SK-N-SH (cell line): ENCODE measurements at regions not wholly inside any gene's neighbourhood (a gene's known extent, or its start where the extent isn't known, plus 50 kb on each side); places are given as distances from the start of the nearest gene placed in this dataset.

Source experiments
- CTCF ChIA-PET: fragments of 300-600, 350-600 bp; formaldehyde crosslinking; extraction: SDS; loops from one replicate; lab custom pipeline; 2021; lab: Yijun Ruan, JAX
- POLR2A ChIA-PET: fragments of 350-600 bp; sonication (Branson Sonifier 250); formaldehyde crosslinking; extraction: SDS; loops from one replicate; lab custom pipeline; 2020; ENCODE audit warnings: antibody characterized with exemption, inconsistent platforms; lab: Yijun Ruan, JAX
- DNase-seq: peaks from one replicate; pipeline ENCODE4 v3.0.0; 2012
- H2AFZ ChIP-seq: fragments of 200-600 bp; sonication (generic); 2 replicates; pipeline ENCODE4 v1.8.1; 2016; ENCODE audit warnings: antibody characterized with exemption, mild to moderate bottlenecking, low read depth
- H3F3A ChIP-seq: fragments of 200-600 bp; sonication (generic); replicated peaks from 2 replicates; pipeline ENCODE3; 2016; ENCODE audit warnings: antibody characterized with exemption, mild to moderate bottlenecking; ENCODE audit not compliant: insufficient read depth
- H3K27ac ChIP-seq, 2 experiments: fragments of 200-500 bp in 1 of 2; fragments of 200-600 bp in 1 of 2; sonication (Bioruptor generic) in 1 of 2; sonication (generic), shearing (Covaris generic) in 1 of 2; 2 replicates each; pipeline versions ENCODE4 v1.5.1 to v1.6.1; 2014 to 2016; ENCODE audit warnings: low read depth in 2 of 2, inconsistent platforms in 1 of 2, low read length in 1 of 2, mild to moderate bottlenecking in 1 of 2, mixed read lengths in 1 of 2
- H3K27me3 ChIP-seq: fragments of 200-600 bp; sonication (generic), shearing (Covaris generic); 2 replicates; pipeline ENCODE4 v1.6.1; 2016; ENCODE audit warnings: mixed run types; ENCODE audit not compliant: insufficient read depth
- H3K36me3 ChIP-seq, 2 experiments: fragments of 200-500 bp in 1 of 2; fragments of 200-600 bp in 1 of 2; sonication (Bioruptor generic) in 1 of 2; sonication (generic) in 1 of 2; replicated peaks in 1 of 2; 2 replicates each; pipeline versions ENCODE3 to v1.5.1; 2014 to 2016; ENCODE audit warnings: low read length in 1 of 2, mild to moderate bottlenecking in 1 of 2; ENCODE audit not compliant: insufficient read depth in 2 of 2, control insufficient read depth in 1 of 2
- H3K4me1 ChIP-seq, 2 experiments: fragments of 200-500 bp in 1 of 2; fragments of 200-600 bp in 1 of 2; sonication (Bioruptor generic) in 1 of 2; sonication (generic), shearing (Covaris generic) in 1 of 2; 2 replicates each; pipeline versions ENCODE4 v1.5.1 to v1.6.1; 2014 to 2016; ENCODE audit warnings: low read depth in 1 of 2, low read length in 1 of 2, mixed run types in 1 of 2; ENCODE audit not compliant: insufficient read depth in 2 of 2, control insufficient read depth in 1 of 2
- H3K4me2 ChIP-seq: fragments of 200-600 bp; sonication (generic), shearing (Covaris generic); 2 replicates; pipeline ENCODE4 v1.6.1; 2017; ENCODE audit warnings: mixed run types
- H3K4me3 ChIP-seq, 2 experiments: fragments of 200-500 bp in 1 of 2; fragments of 200-600 bp in 1 of 2; sonication (Bioruptor generic) in 1 of 2; sonication (generic), shearing (Covaris generic) in 1 of 2; 2 replicates each; pipeline versions ENCODE4 v1.5.1 to v1.8.1; 2014 to 2016; ENCODE audit warnings: low read depth in 2 of 2, inconsistent platforms in 1 of 2, low read length in 1 of 2, mild to moderate bottlenecking in 1 of 2, mixed read lengths in 1 of 2, moderate library complexity in 1 of 2
- H3K79me2 ChIP-seq: fragments of 200-600 bp; sonication (generic); 2 replicates; pipeline ENCODE4 v1.8.1; 2017; ENCODE audit warnings: mild to moderate bottlenecking; ENCODE audit not compliant: insufficient read depth
- H3K9ac ChIP-seq: fragments of 200-600 bp; sonication (generic); 2 replicates; pipeline ENCODE4 v1.6.1; 2017; ENCODE audit warnings: mixed run types
- H3K9me2 ChIP-seq: fragments of 200-600 bp; sonication (generic); 2 replicates; pipeline ENCODE4 v1.6.1; 2017; ENCODE audit warnings: mixed run types
- H3K9me3 ChIP-seq: fragments of 200-600 bp; sonication (generic); 2 replicates; pipeline ENCODE4 v1.6.1; 2017; ENCODE audit warnings: mixed run types, mild to moderate bottlenecking, moderate library complexity
- H4K20me1 ChIP-seq: fragments of 200-600 bp; sonication (generic); 2 replicates; pipeline ENCODE4 v1.6.1; 2017; ENCODE audit warnings: mild to moderate bottlenecking, mixed run types; ENCODE audit not compliant: insufficient read depth
- CHD2 ChIP-seq: fragments of 150-350 bp; IDR thresholded peaks from 2 replicates; pipeline ENCODE4 v1.6.1; 2018; ENCODE audit warnings: low read length; ENCODE audit not compliant: partially characterized antibody
- ELF1 ChIP-seq: IDR thresholded peaks from 2 replicates; pipeline ENCODE4 v1.4.0; 2012
- EZH2phosphoT487 ChIP-seq: fragments of 200-600 bp; sonication (generic); IDR thresholded peaks from 2 replicates; pipeline ENCODE4 v1.6.1; 2017; ENCODE audit warnings: low read depth, mixed run types, mild to moderate bottlenecking, antibody characterized with exemption, moderate library complexity, borderline replicate concordance
- FOSL2 ChIP-seq: IDR thresholded peaks from 2 replicates; pipeline ENCODE4 v1.4.0; 2012; ENCODE audit warnings: low read depth, mild to moderate bottlenecking, moderate library complexity, borderline replicate concordance
- FOXJ3 ChIP-seq: sonication (generic); formaldehyde crosslinking; IDR thresholded peaks from 2 replicates; pipeline ENCODE4 v1.5.1; 2020; ENCODE audit warnings: mild to moderate bottlenecking, missing genetic modification reagents
- GATA2 ChIP-seq: sonication (generic); formaldehyde crosslinking; IDR thresholded peaks from 2 replicates; pipeline ENCODE4 v1.5.0; 2020; ENCODE audit warnings: mild to moderate bottlenecking, missing genetic modification reagents
- NFIC ChIP-seq: IDR thresholded peaks from 2 replicates; pipeline ENCODE4 v1.4.0; 2012; ENCODE audit warnings: borderline replicate concordance
- NRF1 ChIP-seq: IDR thresholded peaks from 2 replicates; pipeline ENCODE4 v1.6.1; 2012; ENCODE audit warnings: low read depth, mild to moderate bottlenecking, low read length
- RAD21 ChIP-seq: IDR thresholded peaks from 2 replicates; pipeline ENCODE4 v1.6.1; 2012; ENCODE audit warnings: mild to moderate bottlenecking, low read length
- RCOR1 ChIP-seq: fragments of 150-350 bp; IDR thresholded peaks from 2 replicates; pipeline ENCODE4 v1.6.1; 2017; ENCODE audit warnings: antibody characterized with exemption, low read length
- SIN3A ChIP-seq: IDR thresholded peaks from 2 replicates; pipeline ENCODE4 v1.6.1; 2012; ENCODE audit warnings: low read depth, mild to moderate bottlenecking, low read length, moderate library complexity, borderline replicate concordance
- TAF1 ChIP-seq: IDR thresholded peaks from 2 replicates; pipeline ENCODE4 v1.6.1; 2012; ENCODE audit warnings: low read depth, mild to moderate bottlenecking, low read length, moderate library complexity, borderline replicate concordance
- TCF12 ChIP-seq: IDR thresholded peaks from 2 replicates; pipeline ENCODE4 v1.4.0; 2012
- YY1 ChIP-seq: IDR thresholded peaks from 2 replicates; pipeline ENCODE4 v1.4.0; 2012; ENCODE audit warnings: low read depth, mild to moderate bottlenecking
- WGBS: methylation state at CpG from one replicate; pipeline ENCODE4 v1.1.6; 2017; ENCODE audit warnings: low lambda C conversion rate; 5-methylcytosine and 5-hydroxymethylcytosine counted together
- TF ChIP-seq, protein P1 (sequence below): fragments of 200-600 bp; sonication (generic); IDR thresholded peaks from 2 replicates; pipeline ENCODE4 v1.6.1; 2017; ENCODE audit warnings: antibody characterized with exemption, mild to moderate bottlenecking, moderate library complexity
- TF ChIP-seq, protein P2 (sequence below): IDR thresholded peaks from 2 replicates; pipeline ENCODE4 v1.6.1; 2012; ENCODE audit warnings: mild to moderate bottlenecking, low read depth, low read length, moderate library complexity
- TF ChIP-seq, protein P3 (sequence below): IDR thresholded peaks from 2 replicates; pipeline ENCODE4; 2012
- TF ChIP-seq, protein P4 (sequence below): IDR thresholded peaks from 2 replicates; pipeline ENCODE4 v1.4.0; 2012; ENCODE audit warnings: low read depth, borderline replicate concordance

DNA sequence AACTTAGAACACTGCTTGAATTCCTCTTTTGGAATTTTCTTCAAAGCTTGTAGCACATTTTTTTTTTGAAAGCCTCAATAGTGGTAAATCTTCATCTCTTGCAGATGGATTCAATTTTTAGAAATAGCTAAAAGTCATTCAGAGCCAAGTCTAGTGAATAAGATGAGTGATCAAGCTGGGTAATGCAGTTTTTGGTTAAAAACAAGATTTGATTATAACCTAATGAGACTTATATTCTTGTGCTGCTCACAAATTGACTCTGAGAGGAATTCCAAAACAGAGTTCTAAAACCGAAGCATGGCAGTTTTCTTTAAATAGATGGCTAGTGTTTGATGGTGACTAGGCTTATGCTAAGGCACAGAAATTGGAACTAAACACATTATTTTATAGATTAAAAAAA lies 2072.6 kb upstream of the CELF4 start (continued):
- TF ChIP-seq, protein P1, sequence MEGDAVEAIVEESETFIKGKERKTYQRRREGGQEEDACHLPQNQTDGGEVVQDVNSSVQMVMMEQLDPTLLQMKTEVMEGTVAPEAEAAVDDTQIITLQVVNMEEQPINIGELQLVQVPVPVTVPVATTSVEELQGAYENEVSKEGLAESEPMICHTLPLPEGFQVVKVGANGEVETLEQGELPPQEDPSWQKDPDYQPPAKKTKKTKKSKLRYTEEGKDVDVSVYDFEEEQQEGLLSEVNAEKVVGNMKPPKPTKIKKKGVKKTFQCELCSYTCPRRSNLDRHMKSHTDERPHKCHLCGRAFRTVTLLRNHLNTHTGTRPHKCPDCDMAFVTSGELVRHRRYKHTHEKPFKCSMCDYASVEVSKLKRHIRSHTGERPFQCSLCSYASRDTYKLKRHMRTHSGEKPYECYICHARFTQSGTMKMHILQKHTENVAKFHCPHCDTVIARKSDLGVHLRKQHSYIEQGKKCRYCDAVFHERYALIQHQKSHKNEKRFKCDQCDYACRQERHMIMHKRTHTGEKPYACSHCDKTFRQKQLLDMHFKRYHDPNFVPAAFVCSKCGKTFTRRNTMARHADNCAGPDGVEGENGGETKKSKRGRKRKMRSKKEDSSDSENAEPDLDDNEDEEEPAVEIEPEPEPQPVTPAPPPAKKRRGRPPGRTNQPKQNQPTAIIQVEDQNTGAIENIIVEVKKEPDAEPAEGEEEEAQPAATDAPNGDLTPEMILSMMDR, result no peak
- TF ChIP-seq NFIC (no peak), EZH2phosphoT487 (no peak), CHD2 (no peak), TAF1 (no peak), FOSL2 (no peak)
- TF ChIP-seq, protein P2, sequence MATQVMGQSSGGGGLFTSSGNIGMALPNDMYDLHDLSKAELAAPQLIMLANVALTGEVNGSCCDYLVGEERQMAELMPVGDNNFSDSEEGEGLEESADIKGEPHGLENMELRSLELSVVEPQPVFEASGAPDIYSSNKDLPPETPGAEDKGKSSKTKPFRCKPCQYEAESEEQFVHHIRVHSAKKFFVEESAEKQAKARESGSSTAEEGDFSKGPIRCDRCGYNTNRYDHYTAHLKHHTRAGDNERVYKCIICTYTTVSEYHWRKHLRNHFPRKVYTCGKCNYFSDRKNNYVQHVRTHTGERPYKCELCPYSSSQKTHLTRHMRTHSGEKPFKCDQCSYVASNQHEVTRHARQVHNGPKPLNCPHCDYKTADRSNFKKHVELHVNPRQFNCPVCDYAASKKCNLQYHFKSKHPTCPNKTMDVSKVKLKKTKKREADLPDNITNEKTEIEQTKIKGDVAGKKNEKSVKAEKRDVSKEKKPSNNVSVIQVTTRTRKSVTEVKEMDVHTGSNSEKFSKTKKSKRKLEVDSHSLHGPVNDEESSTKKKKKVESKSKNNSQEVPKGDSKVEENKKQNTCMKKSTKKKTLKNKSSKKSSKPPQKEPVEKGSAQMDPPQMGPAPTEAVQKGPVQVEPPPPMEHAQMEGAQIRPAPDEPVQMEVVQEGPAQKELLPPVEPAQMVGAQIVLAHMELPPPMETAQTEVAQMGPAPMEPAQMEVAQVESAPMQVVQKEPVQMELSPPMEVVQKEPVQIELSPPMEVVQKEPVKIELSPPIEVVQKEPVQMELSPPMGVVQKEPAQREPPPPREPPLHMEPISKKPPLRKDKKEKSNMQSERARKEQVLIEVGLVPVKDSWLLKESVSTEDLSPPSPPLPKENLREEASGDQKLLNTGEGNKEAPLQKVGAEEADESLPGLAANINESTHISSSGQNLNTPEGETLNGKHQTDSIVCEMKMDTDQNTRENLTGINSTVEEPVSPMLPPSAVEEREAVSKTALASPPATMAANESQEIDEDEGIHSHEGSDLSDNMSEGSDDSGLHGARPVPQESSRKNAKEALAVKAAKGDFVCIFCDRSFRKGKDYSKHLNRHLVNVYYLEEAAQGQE, result no peak

DNA sequence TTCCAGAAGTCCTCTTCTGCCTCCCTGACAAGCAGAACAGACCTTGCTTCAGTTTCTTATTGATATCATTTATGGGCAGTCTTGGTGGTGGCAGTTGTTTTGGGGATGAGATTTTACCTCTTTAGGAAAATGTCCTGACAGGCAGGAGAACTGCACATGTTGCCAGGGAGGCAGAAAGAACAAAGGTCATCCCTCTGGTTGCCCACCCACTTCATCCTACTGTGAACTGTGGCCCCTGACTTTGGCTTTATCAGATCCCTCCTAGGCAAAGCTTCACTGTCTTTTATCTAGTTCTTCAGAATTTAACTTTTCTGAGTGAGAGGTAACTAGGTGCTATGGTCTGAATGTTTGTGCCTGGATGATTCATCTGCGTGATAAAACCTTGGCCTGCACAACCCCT lies 2071.3 kb upstream of the CELF4 start:
- no peaks in the 10 kb centered on the region for H3K36me3 ChIP-seq
- H3K4me1 ChIP-seq, result no peaks in the 10 kb centered on the region
- POLR2A ChIA-PET, result no interaction called here
- TF ChIP-seq YY1, result no peak
- TF ChIP-seq RCOR1, result no peak
- TF ChIP-seq TCF12, result no peak
- TF ChIP-seq NRF1, result no peak
- no peak for TF ChIP-seq RAD21
- no peak for TF ChIP-seq FOSL2
- TF ChIP-seq SIN3A, result no peak
- no peak for TF ChIP-seq GATA2
- TF ChIP-seq, protein P3, sequence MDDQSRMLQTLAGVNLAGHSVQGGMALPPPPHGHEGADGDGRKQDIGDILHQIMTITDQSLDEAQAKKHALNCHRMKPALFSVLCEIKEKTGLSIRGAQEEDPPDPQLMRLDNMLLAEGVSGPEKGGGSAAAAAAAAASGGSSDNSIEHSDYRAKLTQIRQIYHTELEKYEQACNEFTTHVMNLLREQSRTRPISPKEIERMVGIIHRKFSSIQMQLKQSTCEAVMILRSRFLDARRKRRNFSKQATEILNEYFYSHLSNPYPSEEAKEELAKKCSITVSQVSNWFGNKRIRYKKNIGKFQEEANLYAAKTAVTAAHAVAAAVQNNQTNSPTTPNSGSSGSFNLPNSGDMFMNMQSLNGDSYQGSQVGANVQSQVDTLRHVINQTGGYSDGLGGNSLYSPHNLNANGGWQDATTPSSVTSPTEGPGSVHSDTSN, result no peak
- TF ChIP-seq, protein P4, sequence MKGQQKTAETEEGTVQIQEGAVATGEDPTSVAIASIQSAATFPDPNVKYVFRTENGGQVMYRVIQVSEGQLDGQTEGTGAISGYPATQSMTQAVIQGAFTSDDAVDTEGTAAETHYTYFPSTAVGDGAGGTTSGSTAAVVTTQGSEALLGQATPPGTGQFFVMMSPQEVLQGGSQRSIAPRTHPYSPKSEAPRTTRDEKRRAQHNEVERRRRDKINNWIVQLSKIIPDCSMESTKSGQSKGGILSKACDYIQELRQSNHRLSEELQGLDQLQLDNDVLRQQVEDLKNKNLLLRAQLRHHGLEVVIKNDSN, result no peak
- TF ChIP-seq FOXJ3 (CRISPR knock-in tag), result no peak
- TF ChIP-seq ELF1, result no peak
- no peak overlapping the region for H3K4me3 ChIP-seq
- no peaks in the 10 kb centered on the region for H4K20me1 ChIP-seq
- H3K9me2 ChIP-seq, result no peaks in the 10 kb centered on the region
- no peak for DNase-seq
- H3K27me3 ChIP-seq, result no peaks in the 10 kb centered on the region
- H3F3A ChIP-seq, result no peaks in the 10 kb centered on the region
- no peak overlapping the region for H3K27ac ChIP-seq
- WGBS, result 46% methylated on average over 1 of the region's 1 CpG
- no peak overlapping the region for H2AFZ ChIP-seq
- H3K4me2 ChIP-seq, result no peak overlapping the region
- no peak overlapping the region for H3K9ac ChIP-seq
- H3K79me2 ChIP-seq, result no peaks in the 10 kb centered on the region
- CTCF ChIA-PET, result no interaction called here
- no peaks in the 10 kb centered on the region for H3K9me3 ChIP-seq
